ENCODE measurements at regions not wholly inside any gene's neighbourhood (a gene's known extent, or its start where the extent isn't known, plus 50 kb on each side); places are given as distances from the start of the nearest gene placed in this dataset.

DNA sequence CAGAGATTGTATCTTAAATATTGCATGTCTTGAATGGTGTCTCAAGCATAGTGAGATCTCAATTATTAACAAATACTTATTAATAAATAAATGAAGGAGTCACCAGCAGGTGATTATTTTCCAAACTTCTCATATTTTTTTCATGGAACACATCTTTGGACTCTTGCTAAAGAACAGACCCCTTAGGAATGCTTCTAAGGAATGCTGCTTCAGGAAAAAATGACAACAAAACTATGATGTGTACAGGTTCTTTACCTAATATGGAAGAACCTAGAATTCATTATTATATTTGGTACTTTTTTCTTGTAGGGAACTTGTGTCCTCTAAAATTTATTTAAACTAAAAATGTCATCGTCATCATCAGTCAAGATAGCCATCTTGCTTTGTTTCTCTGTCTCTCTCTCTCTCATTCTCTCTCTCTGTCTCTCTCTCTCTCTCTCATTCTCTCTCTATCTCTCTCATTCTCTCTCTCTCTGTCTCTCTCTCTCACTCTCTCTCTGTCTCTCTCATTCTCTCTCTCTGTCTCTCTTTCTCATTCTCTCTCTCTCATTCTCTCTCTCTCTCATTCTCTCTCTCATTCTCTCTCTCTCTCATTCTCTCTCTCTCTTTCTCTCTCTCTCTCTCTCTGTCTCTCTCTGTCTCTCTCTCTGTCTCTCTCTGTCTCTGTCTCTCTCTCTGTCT is 63.0 kb upstream of the ETS2 start:
- no peak for DNase-seq

DNA sequence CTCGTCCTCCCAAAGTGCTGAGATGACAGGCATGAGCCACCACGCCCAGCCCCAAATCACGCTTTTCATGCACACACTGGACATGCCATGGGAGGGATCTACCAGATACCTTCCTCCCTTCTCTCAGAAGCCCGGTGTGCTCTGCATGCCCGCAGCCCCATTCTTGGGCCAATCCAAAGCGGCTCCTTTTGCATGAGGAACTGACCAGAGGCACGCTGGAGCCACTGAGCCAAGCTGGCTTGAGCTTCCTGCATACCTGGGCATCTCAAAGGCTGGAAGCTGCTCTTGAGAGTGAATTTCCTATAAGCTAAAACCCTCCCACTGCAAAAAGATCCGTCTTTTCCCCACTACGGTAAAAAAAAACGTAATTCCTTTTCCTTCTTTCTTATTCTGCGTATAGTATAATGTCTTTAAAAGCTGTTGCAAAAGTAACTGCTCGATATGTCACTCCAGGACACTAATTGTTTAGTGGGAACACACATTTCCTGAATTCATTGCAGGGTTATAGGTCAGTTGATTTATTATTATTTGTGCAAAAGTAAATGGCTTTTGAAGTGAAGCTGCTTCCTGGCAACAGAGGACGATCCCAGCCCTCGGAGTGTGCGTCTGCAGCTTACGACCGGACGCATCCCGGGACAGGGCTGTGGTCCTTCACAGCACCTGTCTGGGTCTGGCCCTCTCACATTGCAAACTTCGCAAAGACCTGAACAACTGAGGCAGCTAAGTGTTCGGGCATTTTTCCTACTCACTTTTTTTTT is 61.8 kb upstream of the ETS2 start:
- DNase-seq, result peak; percentile 40

GRCh38 chr21:38744861-38745260 is 60.9 kb upstream of the ETS2 start:
- no peak for DNase-seq

- no peak for DNase-seq
These were observed 57.9 kb upstream of the ETS2 start for GRCh38 chr21:38747810-38748209.

GRCh38 chr21:38751379-38752050 is 54.2 kb upstream of the ETS2 start:
- DNase-seq, result no peak

GRCh38 chr21:38752051-38752505 is 53.7 kb upstream of the ETS2 start:
- DNase-seq, result no peak

- DNase-seq, result no peak
These were observed 52.6 kb upstream of the ETS2 start for GRCh38 chr21:38753114-38753513.

GRCh38 chr21:38753557-38753971 is 52.2 kb upstream of the ETS2 start:
- no peak for DNase-seq

All from left kidney (tissue), 1 donor.